DND-41 (cell line): ENCODE measurements at regions not wholly inside any gene's neighbourhood (a gene's known extent, or its start where the extent isn't known, plus 50 kb on each side); places are given as distances from the start of the nearest gene placed in this dataset.

Experiments used
- CTCF ChIP-seq: IDR thresholded peaks from 2 replicates; pipeline ENCODE4 v1.5.1; 2012; ENCODE audit warnings: borderline replicate concordance, low read length, moderate library complexity, mild to moderate bottlenecking; ENCODE audit not compliant: poor library complexity, severe bottlenecking; ENCODE audit errors: extremely low read depth
- EZH2 ChIP-seq: IDR thresholded peaks from 3 replicates; pipeline ENCODE4 v1.6.1; 2012; ENCODE audit warnings: borderline replicate concordance, low read depth, mild to moderate bottlenecking, moderate library complexity, low read length, inconsistent platforms; ENCODE audit not compliant: severe bottlenecking

DNA sequence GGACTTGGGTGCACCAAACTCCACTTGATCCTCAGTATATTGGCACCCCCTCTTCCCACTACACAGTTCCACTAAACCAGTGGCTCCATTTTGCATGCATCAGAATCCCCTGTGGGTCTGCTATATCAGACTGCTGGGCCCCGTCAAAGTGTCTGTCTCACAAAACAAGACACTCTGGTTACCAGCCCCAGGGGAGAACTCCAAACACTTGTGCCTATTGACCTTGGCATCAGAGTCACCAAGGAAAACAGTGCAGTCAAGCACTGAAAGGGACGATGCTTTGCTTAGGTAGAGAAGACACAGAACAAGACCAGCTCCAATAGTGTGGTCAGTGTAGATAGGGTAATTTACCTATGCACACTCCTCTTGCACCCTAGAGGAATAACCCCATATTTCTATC is 205.8 kb upstream of the RAI14 start:
- TF ChIP-seq CTCF (no peak), EZH2 (no peak)
